ENCODE measurements at regions not wholly inside any gene's neighbourhood (a gene's known extent, or its start where the extent isn't known, plus 50 kb on each side); places are given as distances from the start of the nearest gene placed in this dataset.
A peak's percentile ranks its signal among the peaks of the same experiment; 100 is the strongest.
"Not testable (repeated sequence)": the region's sequence is repeated elsewhere in the genome, so short reads cannot be mapped to it uniquely, and the experiment has no call there.

GRCh38 chr6:25178336-25179035 lies 100.7 kb upstream of the CARMIL1 start:
- DNase-seq (ENCODE audit: low spot score) (no peak), FAIRE-seq (no peak)

GRCh38 chr6:25179051-25179778 lies 100.0 kb upstream of the CARMIL1 start:
- FAIRE-seq (no peak), DNase-seq (ENCODE audit: low spot score) (no peak)

DNA sequence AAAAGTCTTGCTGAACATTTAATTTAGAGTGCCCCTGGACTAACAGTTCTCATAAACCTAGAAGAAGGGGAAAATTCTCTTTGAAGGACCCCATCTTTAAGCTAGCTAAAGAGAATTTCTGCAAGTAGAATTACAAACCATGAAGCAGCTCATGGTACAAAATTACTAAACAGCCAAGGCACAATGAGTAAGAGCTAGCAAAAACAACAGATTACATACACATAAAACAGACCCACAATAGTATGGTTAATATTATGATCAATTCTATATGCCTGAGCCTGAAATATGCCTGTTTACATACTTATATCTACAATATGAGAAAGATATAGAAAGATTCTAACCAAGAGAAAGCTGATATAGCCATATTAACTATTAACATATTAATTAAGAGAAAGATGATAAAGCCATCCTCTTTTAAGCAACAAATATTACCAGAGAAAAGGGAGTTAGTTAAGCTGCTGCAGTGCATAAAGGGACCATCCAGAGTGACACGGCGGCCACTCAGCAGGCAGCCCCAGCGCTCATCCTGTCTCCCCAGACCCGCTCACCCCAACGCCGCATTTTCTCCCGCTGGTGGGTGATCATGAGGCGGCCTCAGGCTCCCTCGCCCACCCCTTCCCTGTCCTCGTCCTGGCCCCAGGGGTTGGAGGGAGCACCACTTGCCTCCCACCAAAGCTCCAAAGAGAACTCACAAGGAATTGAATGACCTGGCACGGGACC lies 98.4 kb upstream of the CARMIL1 start:
- DNase-seq (ENCODE audit: low spot score) (no peak), FAIRE-seq (no peak)

DNA sequence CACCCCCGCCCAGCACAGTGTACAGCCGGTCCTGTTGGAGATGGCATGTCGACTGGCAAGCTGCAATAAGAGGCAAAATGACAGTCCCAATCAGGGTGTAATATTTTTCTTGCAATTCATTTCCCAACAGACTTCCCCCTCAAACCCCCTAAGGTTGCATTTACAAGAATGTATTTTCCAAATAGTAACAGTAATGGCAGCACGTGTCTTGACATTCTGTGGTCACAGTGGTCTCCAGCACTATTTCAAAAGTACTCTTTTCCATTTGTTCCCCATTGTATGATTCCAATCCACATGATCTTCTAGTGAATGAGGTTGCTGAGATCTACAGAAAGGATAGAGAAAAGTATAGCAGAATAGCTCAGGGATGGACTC lies 97.8 kb upstream of the CARMIL1 start:
- no peak for FAIRE-seq
- no peak for DNase-seq (ENCODE audit: low spot score)

- no peak for FAIRE-seq
- no peak for DNase-seq (ENCODE audit: low spot score)
Observed at GRCh38 chr6:25181923-25182322, 97.3 kb upstream of the CARMIL1 start.

- DNase-seq (ENCODE audit: low spot score), result no peak
- no peak for FAIRE-seq
Observed at GRCh38 chr6:25186919-25187318, 92.3 kb upstream of the CARMIL1 start.

GRCh38 chr6:25188232-25188631 lies 90.9 kb upstream of the CARMIL1 start:
- no peak for FAIRE-seq
- DNase-seq (ENCODE audit: low spot score), result no peak

- FAIRE-seq, result no peak
- peak; percentile 46 for DNase-seq (ENCODE audit: low spot score)
Observed at GRCh38 chr6:25192590-25193459, 86.3 kb upstream of the CARMIL1 start.

GRCh38 chr6:25193460-25194171 lies 85.6 kb upstream of the CARMIL1 start:
- DNase-seq (ENCODE audit: low spot score), result peak; percentile 69
- no peak for FAIRE-seq

DNA sequence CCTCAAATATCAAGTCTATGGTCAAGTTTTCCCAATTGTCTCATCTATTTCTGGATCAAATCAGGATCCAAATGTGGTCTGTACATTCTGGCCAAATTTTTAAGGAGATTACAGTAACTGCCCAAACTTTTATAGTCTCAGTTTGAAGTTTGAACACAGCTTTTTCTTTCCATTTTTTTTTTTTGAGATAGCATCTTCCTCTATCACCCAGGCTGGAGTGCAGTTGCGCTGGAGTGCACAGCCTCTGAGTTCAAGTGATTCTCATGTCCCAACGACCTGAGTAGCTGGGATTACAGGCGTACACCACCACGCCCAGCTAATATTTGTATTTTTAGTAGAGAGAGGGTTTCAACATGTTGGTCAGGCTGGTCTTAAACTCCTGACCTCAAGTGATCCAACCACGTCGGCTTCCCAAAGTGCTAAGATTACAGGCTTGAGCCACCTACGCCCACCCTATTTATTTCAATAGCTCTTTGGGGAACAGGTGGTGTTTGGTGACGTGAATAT lies 84.9 kb upstream of the CARMIL1 start:
- no peak for FAIRE-seq
- no peak for DNase-seq (ENCODE audit: low spot score)

GRCh38 chr6:25196464-25196863 lies 82.7 kb upstream of the CARMIL1 start:
- FAIRE-seq (no peak), DNase-seq (ENCODE audit: low spot score) (no peak)

DNA sequence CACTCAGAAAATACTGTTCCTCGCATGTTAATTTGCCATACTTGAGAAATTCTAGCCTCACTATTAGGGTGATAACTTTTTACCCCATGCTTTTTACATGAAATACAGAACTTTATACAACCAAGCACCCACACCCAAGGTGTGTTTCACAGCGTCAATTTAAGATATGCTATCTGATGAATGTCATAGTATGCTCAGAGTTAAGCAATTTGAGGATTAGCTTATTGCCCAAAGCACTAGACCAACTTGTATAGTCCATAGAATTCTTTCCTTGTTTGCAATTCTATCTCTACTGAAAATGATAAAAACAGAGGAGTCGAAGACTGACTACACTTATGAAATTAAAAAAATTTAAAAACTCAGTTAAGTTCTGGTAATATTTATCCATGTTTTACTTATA lies 82.1 kb upstream of the CARMIL1 start:
- DNase-seq (ENCODE audit: low spot score) (no peak), FAIRE-seq (no peak)

- no peak for FAIRE-seq
- no peak for DNase-seq (ENCODE audit: low spot score)
Observed at GRCh38 chr6:25199544-25199943, 79.6 kb upstream of the CARMIL1 start.

GRCh38 chr6:25202504-25202903 lies 76.7 kb upstream of the CARMIL1 start:
- no peak for FAIRE-seq

GRCh38 chr6:25205629-25206028 lies 73.5 kb upstream of the CARMIL1 start:
- no peak for DNase-seq (ENCODE audit: low spot score)
- no peak for FAIRE-seq

More at GRCh38 chr6:25202504-25202903, 76.7 kb upstream of the CARMIL1 start:
- no peak for DNase-seq (ENCODE audit: low spot score)

DNA sequence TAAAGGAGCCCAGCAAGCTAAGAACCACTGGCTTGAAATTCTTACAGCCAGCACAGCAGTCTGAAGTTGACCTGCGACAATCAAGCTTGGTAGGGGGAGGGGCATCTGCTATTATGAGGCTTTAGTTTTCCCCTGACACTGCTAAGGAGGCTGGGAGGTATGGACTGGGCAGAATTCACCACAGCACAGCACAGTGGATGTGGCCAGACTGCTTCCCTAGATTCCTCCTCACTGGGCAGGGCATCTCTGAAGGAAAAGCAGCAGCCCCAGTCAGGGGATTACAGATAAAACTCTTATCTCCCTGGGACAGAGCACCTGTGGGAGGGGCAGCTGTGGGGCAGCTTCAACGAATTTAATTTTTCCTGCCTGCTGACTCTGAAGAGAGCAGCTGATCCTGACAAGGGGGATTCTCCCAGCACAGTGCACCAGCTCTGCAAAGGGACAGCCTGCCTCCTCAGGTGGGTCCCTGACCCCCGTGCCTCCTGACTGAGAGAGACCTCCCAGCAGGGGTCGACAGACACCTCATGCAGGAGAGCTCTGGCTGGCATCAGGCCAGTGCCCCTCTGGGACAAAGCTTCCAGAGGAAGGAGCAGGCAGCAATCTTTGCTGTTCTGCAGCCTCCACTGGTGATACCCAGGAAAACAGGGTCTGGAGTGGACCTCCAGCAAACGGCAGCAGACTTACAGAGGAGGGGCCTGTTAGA lies 71.6 kb upstream of the CARMIL1 start:
- not testable (repeated sequence) for DNase-seq (ENCODE audit: low spot score); FAIRE-seq

DNA sequence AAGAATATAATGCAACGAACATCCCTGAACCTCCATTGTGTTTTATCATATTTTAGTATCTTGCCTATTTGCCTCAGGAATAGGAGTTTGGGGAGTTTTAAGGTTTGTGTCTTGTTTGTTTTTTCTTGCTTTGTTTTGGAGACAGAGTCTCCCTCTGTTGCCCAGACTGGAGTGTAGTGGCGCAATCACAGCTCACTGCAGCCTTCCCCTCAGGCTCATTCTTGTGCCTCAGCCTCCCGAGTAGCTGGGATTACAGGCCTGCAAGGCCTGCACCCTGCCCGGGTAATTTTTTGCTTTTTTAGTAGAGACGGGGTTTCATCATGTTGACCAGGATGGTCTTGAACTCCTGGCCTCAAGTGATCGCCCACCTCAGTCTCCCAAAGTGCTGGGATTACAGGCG lies 63.3 kb upstream of the CARMIL1 start:
- no peak for DNase-seq (ENCODE audit: low spot score)
- no peak for FAIRE-seq

DNA sequence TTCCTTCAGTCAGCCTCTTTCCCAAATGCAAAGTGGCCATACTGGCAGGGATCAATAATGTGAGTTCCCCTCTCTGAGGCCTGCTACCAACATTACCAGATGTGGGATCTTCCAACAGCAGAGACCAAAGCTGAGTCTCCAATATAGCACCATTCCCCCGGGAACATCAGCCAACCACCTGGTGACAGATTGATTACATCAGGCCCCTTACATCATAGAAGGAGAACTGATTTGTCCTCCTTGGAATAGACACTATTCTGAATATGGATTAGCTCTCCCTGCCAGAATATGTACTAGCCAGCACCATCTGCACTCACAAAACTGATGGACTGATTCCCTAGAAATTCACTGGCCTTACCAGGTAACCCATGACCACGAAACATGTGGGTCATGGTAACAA lies 61.9 kb upstream of the CARMIL1 start:
- no peak for FAIRE-seq

GRCh38 chr6:25217829-25218228 lies 61.3 kb upstream of the CARMIL1 start:
- DNase-seq (ENCODE audit: low spot score) (no peak), FAIRE-seq (no peak)

More for the DNA sequence above, 61.9 kb upstream of the CARMIL1 start:
- no peak for DNase-seq (ENCODE audit: low spot score)

DNA sequence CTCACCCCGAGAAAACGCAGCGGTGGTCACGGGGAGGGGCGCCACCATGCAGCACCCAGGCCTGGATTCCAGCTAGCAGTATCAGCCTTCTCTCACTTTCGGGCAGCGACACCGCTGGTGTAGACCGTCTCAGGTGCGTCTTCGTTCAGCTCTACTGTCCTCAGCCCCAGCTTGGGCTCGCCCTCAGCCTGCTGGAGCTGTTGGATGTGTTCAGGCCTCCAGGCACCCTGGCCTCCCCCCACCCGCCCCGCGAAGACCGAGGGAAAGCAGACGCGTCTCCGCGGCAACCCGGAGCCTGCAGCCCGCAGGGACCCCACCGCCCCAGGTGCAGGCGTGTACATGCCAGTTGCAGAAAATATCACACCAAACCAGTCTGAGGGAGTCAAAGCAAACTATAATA lies 60.8 kb upstream of the CARMIL1 start:
- DNase-seq (ENCODE audit: low spot score), result no peak
- FAIRE-seq, result no peak

Measured in urothelium cell line (cell line).